ENCODE measurements at regions not wholly inside any gene's neighbourhood (a gene's known extent, or its start where the extent isn't known, plus 50 kb on each side); places are given as distances from the start of the nearest gene placed in this dataset.

DNA sequence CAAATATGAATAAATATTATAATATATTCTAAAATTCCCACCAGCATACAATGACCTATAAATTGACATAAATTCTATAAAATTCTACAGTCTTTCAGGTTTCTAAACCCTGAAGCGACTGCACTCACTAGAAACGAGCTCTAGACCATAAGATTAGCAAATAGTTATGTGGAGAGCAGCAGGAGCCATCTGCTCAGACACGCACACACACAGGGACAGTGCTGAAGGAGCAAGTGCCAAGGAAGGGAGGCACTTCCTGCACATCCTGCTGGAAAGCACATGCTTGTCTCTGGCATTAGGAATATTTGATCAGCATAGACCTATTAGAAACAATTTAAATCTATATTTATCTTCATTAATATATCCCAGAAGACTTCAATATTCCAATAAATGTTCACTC, 713.9 kb upstream of the CDH2 start:
- no peak for DNase-seq

DNA sequence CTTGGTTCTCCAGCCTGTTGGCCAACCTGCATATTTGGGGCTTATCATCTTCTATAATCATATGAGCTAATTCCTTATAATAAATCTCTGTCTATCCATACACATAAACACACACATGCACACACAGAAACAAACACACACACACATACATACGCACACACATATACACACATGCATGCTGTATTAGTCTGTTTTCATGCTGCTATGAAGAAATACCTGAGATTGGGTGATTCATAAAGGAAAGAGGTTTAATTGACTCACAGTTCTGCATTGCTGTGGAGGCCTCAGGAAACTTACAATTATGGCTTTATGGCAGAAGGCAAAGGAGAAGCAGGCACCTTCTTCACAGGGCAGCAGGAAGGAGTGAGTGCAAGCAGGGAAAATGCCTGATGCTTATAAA, 707.4 kb upstream of the CDH2 start:
- DNase-seq = peak; percentile 8

DNA sequence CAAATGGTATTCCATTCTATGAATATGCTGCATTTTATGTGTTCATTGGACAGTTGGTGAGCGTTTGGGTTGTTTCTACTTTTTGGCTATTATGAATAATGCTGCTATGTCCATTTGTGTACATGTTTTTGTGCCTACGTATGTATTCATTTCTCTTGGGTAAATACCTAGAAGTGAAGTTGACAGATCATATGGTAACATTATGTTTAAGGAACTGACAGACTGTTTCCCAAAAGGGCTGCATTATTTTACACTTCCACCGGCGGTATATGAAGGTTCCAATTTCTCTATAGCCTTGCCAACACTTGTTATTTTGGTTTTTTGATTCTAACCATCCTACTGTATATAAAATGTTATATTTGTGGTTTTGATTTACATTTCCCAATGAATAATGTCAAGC, 703.9 kb upstream of the CDH2 start:
- no peak for DNase-seq

DNA sequence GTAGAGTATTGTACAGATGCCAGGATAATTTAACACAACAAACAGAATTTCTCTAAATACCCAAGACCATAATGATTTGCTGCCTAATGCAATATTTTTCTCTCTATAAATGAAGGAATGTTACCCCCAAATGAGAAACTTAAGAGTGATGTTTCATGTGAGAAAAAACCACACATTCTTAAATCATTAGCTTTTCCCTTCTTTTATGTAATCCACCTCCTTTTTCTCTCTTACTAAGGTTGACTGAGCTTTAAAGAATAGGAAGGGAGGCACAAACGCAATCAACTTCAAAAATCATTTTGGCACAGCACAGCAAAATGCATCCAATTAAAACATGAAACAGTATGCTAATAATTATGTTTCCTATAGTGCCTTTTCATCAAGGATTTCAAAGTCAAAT, 698.1 kb upstream of the CDH2 start:
- DNase-seq = peak; percentile 43

DNA sequence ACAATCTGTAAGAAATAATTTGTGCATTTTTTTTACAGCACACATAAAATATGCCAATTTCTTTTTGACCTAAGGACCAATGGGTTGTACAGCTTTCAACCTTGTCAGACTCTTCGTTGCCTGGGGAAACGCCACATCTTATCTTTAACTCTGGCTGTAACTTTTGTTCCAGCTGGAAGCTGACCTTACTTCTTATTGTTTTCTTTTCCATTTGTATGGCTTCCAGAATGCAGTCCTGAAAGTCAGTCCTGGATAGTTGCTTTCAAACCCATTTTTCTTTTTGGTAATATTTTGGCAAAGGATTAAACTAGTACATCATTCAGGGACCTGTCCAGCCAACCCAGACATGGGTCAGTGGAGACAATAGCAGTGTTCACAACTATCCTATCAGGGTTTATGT, 686.5 kb upstream of the CDH2 start:
- no peak for DNase-seq

DNA sequence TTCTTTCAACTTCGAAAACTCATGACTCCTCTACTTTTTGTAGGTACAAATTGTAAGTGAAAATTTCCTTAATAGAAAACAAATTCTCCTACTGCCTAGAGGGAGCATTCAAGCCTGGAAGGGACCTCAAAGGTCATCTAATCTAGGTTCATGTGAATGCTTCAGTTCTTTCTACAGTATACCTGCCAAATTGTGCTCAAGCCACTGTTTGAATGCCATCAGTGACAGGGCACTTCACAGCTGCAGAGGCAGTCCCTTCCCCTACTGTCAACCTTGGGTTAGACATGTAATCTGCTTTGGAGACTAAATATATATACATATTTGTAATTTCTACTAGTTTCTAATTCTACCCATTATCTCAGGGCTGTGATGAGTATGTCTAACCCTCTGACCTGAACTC, 681.3 kb upstream of the CDH2 start:
- DNase-seq = no peak

DNA sequence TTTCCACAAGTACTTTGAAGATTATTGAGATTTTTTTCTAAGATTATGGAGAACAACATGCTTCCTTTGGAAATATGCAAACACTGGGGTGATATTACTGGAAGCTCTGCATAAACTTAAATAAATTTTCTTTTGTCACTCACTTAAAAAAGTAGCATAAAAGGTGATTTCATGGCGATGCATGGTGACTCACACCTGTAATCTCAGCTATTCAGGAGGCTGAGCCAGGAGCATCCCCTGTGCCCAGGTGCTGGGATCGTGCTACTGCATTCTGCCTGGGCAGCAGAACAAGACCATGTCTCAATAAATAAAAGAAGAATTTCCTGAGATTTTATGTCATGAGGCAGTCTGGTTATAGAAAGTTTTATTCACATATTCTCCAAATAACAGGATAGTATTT, 679.1 kb upstream of the CDH2 start:
- no peak for DNase-seq

DNA sequence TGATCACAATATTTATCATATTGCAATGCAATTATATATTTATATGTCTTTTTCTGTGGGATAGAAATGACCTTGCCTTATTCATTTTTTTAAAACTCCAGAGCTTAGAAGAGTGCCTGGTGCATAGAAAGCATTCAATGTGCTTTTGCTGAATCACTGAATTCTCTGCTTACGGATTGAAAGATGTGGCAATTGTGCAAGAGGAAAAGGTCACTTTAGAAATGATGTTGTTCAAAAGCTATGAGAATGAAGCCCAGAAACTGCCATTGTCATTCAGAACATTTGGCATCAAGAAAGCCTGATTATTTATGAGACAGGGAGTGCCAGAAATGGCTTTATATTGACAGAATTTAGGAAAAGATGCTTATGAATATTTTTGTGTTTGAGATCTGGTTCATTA, 678.6 kb upstream of the CDH2 start:
- DNase-seq = peak; percentile 52

DNA sequence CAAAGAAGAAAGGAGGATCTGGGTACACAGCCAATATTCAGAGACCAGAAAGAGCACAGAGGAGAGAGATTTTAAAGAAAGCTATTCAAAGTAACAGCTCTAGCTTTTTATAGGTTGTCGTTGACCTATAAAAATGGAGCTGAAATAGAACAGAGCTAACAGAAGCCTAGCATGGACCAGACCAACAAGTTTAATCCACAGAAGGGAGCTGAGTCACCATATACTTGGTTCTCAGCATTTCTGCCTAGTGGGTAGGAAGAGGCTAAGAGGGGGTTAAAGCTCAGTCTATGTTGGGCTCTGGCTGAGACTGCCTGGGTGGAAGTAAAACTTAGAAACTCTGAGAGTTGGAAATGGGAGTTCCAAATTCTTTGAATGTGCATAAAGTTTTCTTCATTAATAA, 678.0 kb upstream of the CDH2 start:
- DNase-seq = peak; percentile 14

DNA sequence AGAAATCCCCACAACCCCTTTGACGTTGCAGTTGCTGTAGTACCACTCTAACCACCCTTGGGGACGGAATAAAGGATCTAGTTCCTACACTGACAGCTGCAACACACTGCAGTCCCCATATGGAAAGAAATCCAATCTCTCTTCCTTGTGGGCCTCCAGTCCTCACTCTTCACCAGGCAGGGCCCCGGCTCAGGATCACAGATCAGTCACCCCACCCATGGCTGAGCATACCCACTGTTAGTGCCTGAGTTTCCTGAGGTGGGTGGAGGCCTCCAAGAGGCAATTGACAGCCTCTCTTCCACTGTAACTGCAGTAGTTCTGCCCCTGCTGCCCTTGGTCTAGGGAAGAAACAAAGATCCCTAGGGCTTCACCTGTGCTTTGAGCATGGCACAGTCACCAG, 670.0 kb upstream of the CDH2 start:
- DNase-seq = no peak

DNA sequence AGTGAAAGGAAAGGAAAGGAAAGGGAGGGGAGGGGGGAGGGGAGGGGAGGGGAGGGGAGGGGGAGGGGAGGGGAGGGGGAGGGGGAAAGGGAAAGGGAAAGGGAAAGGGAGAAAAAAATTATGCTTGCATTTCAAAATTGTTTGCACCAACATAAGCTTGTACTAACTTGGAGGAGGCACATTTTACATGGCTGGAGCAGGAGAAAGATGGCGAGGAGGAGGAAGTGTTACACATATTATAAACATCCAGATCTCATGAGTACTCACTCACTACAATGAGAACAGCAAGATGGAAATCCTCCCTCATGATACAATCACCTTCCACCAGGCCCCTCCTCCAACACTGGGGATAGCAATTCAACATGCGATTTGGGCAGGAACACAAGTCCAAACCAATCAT, 660.2 kb upstream of the CDH2 start:
- no peak for DNase-seq

DNA sequence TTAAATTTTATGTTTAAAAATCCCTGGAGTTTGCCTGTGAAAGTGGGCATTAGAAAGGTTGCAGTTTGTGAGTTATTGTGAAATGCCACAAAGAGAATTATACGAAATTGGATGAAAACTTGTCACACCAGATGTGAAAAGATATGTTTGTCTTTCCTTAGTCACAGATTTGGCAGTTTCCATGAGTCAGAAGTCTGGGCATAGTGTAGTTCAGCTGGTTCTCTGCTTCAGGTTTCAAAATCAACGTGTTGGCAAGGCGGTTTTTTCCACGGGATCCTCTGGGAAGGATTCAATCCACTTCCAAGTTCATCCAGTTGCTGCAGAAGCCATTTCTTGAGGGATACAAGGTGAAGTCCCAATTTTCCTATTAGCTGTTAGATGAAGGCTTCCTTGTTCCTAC, 658.0 kb upstream of the CDH2 start:
- DNase-seq = peak; percentile 46

DNA sequence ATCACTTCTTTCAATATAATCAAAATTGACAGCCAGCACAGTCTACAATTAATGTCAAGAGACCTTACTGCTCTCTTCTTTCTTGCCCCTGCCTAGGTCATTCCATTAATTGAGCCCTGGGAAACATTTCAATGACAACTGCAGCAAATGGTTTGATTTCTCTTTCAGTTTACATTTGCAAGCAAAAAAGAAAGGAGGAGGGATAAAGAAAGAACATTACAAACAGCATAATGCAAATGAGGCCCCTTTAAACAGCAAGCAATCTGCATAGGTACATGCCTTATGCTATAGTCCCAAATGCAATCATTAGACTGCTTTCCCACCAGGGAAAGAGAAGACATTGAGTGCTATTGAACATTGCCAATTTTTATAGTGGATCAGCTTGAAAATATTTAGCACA, 655.0 kb upstream of the CDH2 start:
- no peak for DNase-seq

DNA sequence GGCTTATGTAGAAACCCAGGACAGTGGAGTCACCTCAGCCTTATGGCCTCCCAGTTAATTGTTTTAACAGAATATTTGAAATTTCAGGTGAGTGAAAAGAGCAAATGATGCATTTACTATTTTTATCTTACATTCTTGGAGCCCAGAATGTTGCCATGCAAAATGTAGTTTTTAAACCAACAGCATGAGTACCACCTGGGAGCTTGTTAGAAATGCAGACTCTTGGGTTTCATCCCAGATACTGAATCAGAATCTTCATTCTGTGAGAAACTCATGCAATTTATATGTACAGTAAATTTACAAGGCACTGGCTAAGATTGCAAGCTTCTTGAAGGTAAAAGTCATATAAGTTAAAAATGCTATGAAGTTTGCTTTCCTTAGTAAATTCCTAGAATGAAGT, 654.5 kb upstream of the CDH2 start:
- DNase-seq = no peak

DNA sequence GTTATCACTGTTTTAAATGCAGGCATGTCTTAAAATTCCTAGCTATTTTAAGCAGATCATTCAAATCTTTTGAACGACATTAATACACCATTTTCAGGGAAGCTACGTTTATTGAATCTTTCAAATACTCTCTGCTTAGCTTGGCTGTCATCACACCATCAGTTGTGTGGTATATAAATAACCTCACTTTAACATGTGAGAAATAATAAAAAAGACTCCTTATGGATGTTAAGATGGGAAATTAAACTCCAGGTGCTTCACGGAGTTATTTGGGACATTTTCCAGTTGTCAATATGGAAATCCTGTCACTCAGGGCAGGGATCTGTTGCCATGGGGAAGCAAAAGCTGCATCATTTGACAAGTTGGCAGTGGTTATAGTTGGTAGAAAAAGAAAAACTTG, 649.2 kb upstream of the CDH2 start:
- DNase-seq = no peak

DNA sequence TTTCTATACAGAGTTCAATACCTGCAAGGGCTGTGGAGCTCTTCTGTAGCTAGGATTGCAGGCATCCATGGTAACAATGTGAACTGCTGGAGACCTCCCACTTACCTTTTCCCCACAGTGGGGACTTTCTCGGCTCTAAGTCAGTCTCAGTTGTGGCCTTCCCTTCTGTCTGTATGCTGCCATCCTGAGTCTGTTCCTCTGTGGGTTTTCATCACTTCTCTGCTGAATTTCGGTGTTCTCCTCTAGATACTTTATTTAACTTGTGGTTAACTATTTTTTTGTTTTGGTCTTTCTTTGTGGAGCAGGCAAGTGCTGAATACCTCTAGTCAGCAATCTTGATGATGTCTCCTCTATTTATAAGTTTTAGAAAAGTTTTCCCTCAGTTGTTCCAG, 647.2 kb upstream of the CDH2 start:
- DNase-seq = no peak

DNA sequence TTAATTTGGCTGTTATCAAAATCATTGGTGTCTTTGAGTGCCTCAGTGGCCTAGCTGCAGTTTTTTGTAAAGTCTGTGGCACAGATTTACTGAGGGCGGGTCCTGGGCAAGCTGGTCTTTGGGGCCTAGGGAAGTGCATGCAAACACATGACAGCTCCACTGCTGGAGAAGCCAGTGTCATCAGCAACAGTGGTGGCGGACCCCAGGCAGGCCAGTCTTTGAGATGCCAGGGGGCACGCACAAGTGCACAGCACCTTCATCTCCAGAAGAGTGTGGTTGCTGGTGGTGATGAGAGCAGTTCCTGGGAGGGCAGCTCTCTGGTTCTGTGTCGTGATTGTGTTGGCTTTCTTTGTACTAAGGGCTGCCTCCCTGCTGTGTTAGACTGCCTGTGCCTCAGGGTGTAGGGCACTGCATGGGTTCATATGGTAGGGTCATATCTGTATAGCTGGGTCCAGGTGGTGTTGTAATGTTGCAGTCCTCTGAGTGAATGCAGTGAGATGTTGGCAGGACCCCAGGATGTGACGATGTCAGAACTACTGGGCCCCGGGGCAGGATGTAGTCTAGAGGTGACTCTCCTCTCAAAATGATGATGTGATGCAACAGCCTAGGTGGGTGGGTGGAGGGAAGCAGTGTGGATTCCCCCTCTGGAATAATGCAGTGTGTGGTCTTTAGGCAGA, 646.7 kb upstream of the CDH2 start:
- DNase-seq = peak; percentile 12

DNA sequence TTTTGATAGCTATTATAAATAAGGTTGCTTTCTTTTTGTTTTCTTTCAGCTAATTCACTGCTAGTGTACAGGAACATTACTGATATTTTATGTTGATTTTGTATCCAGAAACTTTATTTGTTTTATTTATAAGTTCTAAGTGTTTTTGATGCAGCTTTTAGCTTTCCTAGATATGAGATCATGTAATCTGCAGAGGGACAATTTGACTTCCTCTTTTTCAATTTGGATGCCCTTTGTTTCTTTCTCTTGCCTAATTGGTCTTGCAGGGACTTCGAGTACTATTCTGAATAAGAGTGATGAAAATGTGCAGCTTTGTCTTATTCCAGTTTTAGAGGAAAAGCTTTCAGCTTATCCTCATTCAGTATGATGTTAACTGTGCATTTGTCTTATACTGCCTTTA, 643.4 kb upstream of the CDH2 start:
- no peak for DNase-seq

DNA sequence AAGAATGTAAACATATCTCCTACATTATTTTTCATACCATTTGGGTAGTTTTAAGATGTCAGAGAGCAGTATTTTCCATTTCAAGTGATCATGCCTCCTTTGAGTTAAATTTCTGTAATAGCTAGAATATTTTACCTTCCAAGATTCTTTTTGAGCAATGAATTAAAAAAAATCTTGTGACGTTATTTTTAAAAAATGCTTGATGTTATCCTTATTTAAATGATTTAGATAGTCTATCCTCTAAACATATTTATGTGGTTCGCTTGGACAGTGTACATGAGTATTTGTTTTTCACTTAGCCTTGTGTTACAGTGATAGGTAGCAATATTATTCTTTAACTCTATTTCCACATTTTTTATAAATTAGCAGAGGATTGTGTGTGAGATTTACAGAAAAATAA, 639.2 kb upstream of the CDH2 start:
- no peak for DNase-seq

DNA sequence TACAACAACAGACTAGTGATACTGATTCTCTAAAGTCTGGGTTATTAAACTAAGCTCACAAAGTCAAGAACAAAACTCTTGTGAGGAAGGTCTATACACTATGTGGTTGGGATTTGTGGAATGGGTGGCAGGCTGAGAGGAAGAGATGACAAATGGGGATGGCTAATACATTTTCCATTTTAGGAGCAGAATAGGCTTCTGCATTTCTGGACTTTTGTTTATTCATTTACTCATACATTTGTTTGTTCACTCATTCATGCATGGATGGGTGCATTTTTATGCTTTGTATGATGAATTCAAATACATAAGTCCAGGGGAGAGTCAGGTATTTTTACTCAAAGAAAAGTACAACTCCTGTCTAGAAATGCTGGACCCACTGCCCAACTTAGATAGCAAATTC, 637.4 kb upstream of the CDH2 start:
- no peak for DNase-seq

DNA sequence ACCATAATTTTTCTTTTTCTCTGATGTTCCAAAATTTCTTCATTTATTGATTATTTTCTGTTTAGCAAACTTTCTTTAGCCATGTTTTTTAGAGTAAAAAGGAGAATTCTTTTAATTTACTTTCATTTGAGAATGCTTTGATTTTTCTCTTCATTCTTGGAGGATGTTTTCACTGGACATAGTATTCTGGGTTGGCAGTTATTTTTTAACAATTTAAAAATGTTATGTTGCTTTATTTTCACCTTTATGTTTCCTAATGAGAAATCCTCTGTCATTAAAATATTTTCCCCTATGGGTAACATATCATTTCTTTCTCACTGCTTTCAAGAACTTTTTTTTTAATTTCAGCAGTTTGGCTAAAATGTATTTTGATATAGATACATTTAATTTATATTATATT, 631.4 kb upstream of the CDH2 start:
- DNase-seq = no peak

DNA sequence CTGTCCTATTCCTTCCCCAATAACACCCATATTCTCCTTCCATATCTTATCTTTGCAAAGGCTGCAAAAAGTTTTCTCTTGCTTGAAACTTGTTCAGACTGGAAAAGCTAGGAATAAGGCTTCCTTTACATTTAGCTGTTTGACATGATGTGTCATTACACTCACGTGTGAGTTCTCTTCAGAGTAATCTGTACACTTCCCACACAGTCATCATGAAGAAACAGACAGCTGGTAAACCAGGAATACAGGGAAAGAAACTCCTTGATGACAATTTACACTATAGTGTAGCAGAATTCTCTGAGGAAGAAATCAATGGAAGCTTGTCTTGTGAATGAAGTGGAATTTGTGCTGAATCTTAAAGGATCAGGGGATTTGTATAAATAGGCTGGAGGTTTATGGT, 628.6 kb upstream of the CDH2 start:
- DNase-seq = no peak

DNA sequence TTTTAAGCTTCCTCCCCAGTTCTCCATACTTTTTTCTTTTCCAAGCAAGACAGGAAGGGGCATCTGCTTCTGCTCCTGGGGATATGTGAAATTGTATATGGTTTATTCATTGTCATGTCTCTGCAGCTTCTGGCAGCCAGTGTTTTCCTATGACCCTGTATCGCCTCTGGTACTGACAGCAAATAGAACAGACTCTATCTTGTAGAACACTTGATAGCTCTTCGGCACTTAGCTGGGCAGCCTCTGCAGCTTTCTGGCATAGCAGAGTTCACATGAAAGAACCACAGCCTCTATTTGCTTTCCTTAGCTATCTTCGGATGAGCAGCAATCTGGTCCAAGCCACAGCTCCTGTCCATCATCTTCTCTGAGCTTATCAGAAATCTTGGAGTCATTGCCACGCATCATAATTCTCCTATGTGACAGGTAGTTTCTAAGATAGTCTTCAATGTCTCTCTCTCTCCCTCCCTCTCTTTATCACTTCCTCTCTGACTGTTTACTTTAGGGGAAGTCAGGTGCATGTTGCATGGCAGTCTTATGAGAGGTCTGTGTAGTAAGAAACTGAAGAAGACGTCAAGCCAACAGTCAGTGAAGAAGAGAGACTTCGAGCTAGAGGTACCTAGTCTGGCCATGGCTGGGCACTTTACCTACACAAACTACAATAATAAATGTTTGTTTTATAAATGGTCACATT, 627.7 kb upstream of the CDH2 start:
- DNase-seq = no peak

DNA sequence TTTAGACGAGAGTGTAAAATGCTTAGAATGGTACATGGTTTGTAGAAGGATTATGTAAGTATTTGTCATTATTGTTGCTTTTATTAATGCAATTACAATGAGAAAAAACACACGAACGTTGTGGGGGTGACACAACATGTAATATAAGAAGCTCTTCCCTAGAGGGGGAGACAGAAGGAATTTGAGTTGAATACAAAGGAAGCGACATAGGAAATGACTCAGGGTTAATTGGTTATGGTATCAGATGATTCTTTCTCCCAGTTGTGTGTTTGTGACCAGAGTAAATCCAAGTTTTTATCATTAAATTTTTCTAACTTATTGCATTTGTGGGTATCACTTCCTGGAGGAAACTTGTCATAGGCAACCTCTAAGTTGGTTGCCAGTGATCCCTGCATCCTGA, 625.6 kb upstream of the CDH2 start:
- DNase-seq = peak; percentile 79

DNA sequence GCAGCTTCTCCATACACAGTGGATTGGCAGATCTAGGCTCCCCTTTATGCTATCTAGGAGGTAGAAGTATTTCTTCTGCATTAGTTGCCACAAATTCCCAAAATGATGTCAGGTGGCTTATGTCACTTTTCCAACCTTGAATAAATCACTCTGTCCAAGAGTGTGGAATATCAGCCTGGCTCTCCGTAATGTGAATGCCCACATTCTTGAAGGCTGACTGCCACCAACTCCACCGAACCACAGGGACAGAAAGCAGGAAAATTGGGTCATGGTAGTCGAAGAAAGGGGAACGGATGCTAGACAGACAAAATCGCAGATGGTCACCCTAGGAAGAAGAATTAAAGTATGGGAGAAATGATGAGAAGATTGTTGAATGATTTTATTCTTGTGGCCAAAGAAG, 624.9 kb upstream of the CDH2 start:
- DNase-seq = no peak

Measured in fibroblast of skin of right biceps (primary cell).